ENCODE measurements at regions not wholly inside any gene's neighbourhood (a gene's known extent, or its start where the extent isn't known, plus 50 kb on each side); places are given as distances from the start of the nearest gene placed in this dataset.

DNA sequence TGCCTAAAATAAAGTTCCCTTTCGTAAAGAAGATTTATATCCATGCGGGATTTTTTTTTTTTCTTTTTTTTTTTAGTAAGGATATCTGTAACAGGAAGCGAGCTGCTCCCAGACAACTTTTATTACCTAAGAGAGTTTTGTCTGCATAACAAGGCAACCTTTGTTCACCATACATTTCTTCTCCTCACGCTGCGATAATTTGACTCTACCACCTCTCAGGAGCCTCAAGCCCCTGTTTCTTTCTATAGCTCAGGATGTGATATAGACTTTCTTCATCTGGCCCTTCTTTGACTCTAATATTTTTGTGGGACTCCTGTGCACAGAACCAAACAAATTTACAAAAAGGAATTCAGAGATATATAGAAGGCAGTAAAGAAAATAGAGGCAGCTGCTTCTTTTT lies 1053.7 kb upstream of the SPRY2 start:
- no peaks in the 10 kb centered on the region for H3K27me3 ChIP-seq (ENCODE audit: control insufficient read depth in 2 of 2, insufficient read depth in 2 of 2, low read length in 2 of 2)
- ChIA-PET CTCF (interaction anchor here (1.4 kb wide), 1 partner anchor 12 kb away, joined by 5 read pairs; no protein-coding TSS in a partner anchor), POLR2A (no interaction called here)

More for the DNA sequence above, 1053.7 kb upstream of the SPRY2 start:
- H3K27ac ChIP-seq (ENCODE audit: insufficient read depth, low read depth, low read length) = no peak overlapping the region
- no peak overlapping the region for H3K4me3 ChIP-seq (replicated peaks in 1 of 3; ENCODE audit: insufficient read depth in 1 of 3, low read depth in 1 of 3, low read length in 3 of 3)
- H3K9ac ChIP-seq (replicated peaks; ENCODE audit: extremely low read depth, insufficient read depth, low read length) = no peak overlapping the region
- no peaks in the 10 kb centered on the region for H3K4me1 ChIP-seq (ENCODE audit: control insufficient read depth, extremely low read depth, insufficient read depth, low read length)
- dilution Hi-C loops (cut with MboI; ENCODE audit: extremely low pct_ligation_motif_present, low sequenced_read_pairs) = no loop called here
- no peaks in the 10 kb centered on the region for H4K20me1 ChIP-seq (replicated peaks; ENCODE audit: control insufficient read depth, extremely low read depth, insufficient read depth, low read length)
- TF ChIP-seq JUN (IDR thresholded peaks at IDR 0.05; ENCODE audit: borderline replicate concordance, insufficient read depth, insufficient read length, low read depth) (no peak), POLR2A (IDR thresholded peaks at IDR 0.05; ENCODE audit: low read depth, low read length) (no peak), MYC (IDR thresholded peaks at IDR 0.05; ENCODE audit: low read depth, low read length) (no peak), GATA2 (IDR thresholded peaks at IDR 0.05; ENCODE audit: insufficient read depth, insufficient read length, low read depth, low read length) (no peak), POLR2AphosphoS5 (IDR thresholded peaks at IDR 0.05; ENCODE audit: insufficient read depth, low read depth, low read length) (no peak), EZH2 (IDR thresholded peaks at IDR 0.05; ENCODE audit: borderline replicate concordance, low read depth, low read length, severe bottlenecking) (no peak), FOS (IDR thresholded peaks at IDR 0.05; ENCODE audit: borderline replicate concordance, insufficient read depth, low read length) (no peak)
- TF ChIP-seq, protein P1, sequence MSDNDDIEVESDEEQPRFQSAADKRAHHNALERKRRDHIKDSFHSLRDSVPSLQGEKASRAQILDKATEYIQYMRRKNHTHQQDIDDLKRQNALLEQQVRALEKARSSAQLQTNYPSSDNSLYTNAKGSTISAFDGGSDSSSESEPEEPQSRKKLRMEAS (IDR thresholded peaks at IDR 0.05; ENCODE audit: insufficient read depth, insufficient read length) = no peak
- TF ChIP-seq, protein P2, sequence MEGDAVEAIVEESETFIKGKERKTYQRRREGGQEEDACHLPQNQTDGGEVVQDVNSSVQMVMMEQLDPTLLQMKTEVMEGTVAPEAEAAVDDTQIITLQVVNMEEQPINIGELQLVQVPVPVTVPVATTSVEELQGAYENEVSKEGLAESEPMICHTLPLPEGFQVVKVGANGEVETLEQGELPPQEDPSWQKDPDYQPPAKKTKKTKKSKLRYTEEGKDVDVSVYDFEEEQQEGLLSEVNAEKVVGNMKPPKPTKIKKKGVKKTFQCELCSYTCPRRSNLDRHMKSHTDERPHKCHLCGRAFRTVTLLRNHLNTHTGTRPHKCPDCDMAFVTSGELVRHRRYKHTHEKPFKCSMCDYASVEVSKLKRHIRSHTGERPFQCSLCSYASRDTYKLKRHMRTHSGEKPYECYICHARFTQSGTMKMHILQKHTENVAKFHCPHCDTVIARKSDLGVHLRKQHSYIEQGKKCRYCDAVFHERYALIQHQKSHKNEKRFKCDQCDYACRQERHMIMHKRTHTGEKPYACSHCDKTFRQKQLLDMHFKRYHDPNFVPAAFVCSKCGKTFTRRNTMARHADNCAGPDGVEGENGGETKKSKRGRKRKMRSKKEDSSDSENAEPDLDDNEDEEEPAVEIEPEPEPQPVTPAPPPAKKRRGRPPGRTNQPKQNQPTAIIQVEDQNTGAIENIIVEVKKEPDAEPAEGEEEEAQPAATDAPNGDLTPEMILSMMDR (IDR thresholded peaks at IDR 0.05; ENCODE audit: extremely low read depth in 1 of 2, insufficient read depth in 1 of 2, low read depth in 1 of 2, low read length in 2 of 2) = no peak
- no TSS peak for BruUV-seq (replicated peaks)
- intact Hi-C loops (cut with micrococcal nuclease) = no loop called here
- DNase-seq (ENCODE audit: low read depth, low spot score) = no peak
- no peaks in the 10 kb centered on the region for H3K9me1 ChIP-seq (replicated peaks; ENCODE audit: control insufficient read depth, extremely low read depth, insufficient read depth, low read length)
- no peaks in the 10 kb centered on the region for H3K9me3 ChIP-seq (replicated peaks; ENCODE audit: control insufficient read depth, insufficient read depth, low read length)
- FAIRE-seq = no peak
- H3K4me2 ChIP-seq (ENCODE audit: insufficient read depth, low read length) = no peak overlapping the region
- H2AFZ ChIP-seq (ENCODE audit: low read depth, low read length) = no peak overlapping the region
- no peaks in the 10 kb centered on the region for H3K79me2 ChIP-seq (ENCODE audit: control insufficient read depth, insufficient read depth, low read length)
- no peaks in the 10 kb centered on the region for H3K36me3 ChIP-seq (ENCODE audit: control insufficient read depth in 2 of 2, extremely low read depth in 1 of 2, insufficient read depth in 2 of 2, low read length in 2 of 2)

Data from endothelial cell of umbilical vein (primary cell).